ENCODE measurements at regions not wholly inside any gene's neighbourhood (a gene's known extent, or its start where the extent isn't known, plus 50 kb on each side); places are given as distances from the start of the nearest gene placed in this dataset.

DNA sequence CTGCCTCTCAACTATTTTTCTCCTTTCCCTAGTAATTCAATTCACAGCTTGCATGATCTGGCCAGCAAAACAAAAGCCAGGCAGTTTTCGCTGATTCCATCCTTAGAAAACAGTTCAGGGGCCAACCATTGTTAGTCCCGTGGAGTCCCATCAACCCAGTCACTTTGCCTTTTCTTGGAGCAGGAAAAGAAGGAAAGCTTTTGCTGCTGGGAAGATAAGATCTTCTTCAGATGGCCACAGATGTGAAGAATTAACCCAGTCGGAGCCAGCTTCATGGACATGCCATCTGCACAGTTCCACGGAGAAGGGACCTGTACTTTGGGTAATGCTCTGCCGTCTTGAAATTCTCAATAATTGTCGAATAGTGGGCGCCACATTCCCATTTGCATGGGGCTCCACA, 76.9 kb upstream of the TSHZ2 start:
- no peaks in the 10 kb centered on the region for H3K4me1 Mint-ChIP-seq (ENCODE audit: low read depth)
- no peaks in the 10 kb centered on the region for H3K36me3 Mint-ChIP-seq (ENCODE audit: low read depth)
- TF ChIP-seq, protein P1, sequence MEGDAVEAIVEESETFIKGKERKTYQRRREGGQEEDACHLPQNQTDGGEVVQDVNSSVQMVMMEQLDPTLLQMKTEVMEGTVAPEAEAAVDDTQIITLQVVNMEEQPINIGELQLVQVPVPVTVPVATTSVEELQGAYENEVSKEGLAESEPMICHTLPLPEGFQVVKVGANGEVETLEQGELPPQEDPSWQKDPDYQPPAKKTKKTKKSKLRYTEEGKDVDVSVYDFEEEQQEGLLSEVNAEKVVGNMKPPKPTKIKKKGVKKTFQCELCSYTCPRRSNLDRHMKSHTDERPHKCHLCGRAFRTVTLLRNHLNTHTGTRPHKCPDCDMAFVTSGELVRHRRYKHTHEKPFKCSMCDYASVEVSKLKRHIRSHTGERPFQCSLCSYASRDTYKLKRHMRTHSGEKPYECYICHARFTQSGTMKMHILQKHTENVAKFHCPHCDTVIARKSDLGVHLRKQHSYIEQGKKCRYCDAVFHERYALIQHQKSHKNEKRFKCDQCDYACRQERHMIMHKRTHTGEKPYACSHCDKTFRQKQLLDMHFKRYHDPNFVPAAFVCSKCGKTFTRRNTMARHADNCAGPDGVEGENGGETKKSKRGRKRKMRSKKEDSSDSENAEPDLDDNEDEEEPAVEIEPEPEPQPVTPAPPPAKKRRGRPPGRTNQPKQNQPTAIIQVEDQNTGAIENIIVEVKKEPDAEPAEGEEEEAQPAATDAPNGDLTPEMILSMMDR (IDR thresholded peaks at IDR 0.05) = no peak
- no peak overlapping the region for H3K4me3 Mint-ChIP-seq
- DNase-seq = no peak
- H3K27me3 Mint-ChIP-seq (ENCODE audit: insufficient read depth) = no peaks in the 10 kb centered on the region
- H3K9me3 Mint-ChIP-seq = peaks cover 22% of the 10 kb centered on the region
- H3K27ac Mint-ChIP-seq = no peak overlapping the region

DNA sequence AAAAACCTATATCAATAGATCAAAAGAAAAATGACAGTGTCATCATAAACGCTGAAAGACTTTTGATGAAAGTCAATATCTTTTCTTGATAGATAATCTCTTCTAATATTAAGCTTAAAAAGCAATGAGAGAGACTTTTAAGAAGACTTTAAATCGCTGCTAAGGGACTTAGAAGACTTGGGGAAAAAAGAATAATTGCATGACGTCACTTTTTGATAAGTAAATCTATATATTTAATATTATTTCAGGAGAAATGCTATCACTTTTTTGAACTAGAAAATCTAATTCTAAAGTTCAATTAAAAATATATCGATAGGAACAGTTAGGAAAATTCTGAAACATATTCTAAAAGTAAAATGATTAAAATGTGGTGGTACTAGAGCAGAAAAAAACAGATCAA, 78.7 kb upstream of the TSHZ2 start:
- Mint-ChIP-seq H3K27ac (no peak overlapping the region), H3K9me3 (peaks cover 34% of the 10 kb centered on the region), H3K36me3 (ENCODE audit: low read depth) (no peaks in the 10 kb centered on the region), H3K27me3 (ENCODE audit: insufficient read depth) (no peaks in the 10 kb centered on the region), H3K4me1 (ENCODE audit: low read depth) (no peaks in the 10 kb centered on the region), H3K4me3 (no peak overlapping the region)
- no peak for DNase-seq
- TF ChIP-seq, protein P1 (IDR thresholded peaks at IDR 0.05) = no peak

DNA sequence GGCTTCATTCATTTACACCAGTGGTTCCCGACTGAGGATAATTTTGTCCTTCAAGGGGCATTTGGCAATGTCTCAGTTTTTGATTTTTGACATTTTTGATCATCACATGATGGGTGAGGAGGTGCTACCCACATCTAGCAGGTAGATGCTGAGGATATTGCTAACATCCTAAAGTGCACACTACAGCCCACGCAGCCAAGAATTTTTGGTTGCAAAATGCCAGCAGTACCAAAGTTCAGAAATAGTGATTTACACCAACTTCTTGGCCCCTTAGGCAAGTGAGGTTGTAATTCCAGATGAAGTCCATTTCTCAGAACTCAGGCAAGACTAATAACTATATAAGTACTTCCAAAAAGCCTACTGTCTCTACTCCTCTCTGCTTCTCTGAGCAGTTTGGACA, 80.1 kb upstream of the TSHZ2 start:
- Mint-ChIP-seq H3K4me1 (ENCODE audit: low read depth) (no peaks in the 10 kb centered on the region), H3K36me3 (ENCODE audit: low read depth) (no peaks in the 10 kb centered on the region), H3K27me3 (ENCODE audit: insufficient read depth) (no peaks in the 10 kb centered on the region), H3K4me3 (no peak overlapping the region), H3K9me3 (peaks cover 44% of the 10 kb centered on the region), H3K27ac (no peak overlapping the region)
- TF ChIP-seq, protein P1 (IDR thresholded peaks at IDR 0.05) = no peak
- no peak for DNase-seq

DNA sequence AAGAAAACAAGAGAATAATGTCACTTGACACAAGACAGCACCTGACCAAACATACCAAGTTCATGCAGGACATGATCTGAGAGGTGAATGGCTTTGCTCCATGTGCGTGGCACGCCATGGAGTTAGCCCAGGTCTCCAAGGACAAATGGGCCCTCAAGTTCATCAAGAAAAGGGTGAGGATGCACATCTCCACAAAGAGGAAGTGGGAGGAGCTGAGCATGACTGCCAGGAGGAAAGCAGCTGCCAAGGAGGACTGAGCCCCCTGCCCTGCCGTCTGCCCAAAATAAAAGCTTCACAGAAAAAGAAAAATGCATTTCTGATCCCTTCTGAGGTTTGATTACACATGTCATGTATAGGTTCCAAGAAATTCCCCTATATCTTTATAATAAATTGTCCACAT, 82.0 kb upstream of the TSHZ2 start:
- H3K36me3 Mint-ChIP-seq (ENCODE audit: low read depth) = no peaks in the 10 kb centered on the region
- H3K4me1 Mint-ChIP-seq (ENCODE audit: low read depth) = no peaks in the 10 kb centered on the region
- peaks cover 49% of the 10 kb centered on the region for H3K9me3 Mint-ChIP-seq
- no peaks in the 10 kb centered on the region for H3K27me3 Mint-ChIP-seq (ENCODE audit: insufficient read depth)
- TF ChIP-seq, protein P1 (IDR thresholded peaks at IDR 0.05) = no peak
- H3K4me3 Mint-ChIP-seq = no peak overlapping the region
- no peak for DNase-seq
- no peak overlapping the region for H3K27ac Mint-ChIP-seq

DNA sequence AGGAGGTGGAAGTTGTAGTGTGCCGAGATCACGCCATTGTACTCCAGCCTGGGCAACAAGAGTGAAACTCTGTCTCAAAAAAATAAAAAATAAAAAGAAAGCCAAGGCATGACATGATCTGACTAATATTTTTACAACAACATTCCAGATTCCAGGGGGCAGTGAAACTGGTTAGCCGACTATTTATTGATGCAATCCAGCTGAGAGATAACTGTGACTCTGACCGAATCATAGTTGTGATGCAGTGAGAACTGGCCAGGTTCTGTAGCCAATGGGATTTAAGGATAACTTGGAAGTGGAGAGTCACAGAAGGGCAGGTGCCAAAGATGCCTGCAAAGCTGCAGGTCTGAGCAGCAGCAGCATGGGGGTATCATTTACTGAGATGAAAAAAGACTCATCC, 82.9 kb upstream of the TSHZ2 start:
- H3K4me1 Mint-ChIP-seq (ENCODE audit: low read depth) = no peaks in the 10 kb centered on the region
- H3K27me3 Mint-ChIP-seq (ENCODE audit: insufficient read depth) = no peaks in the 10 kb centered on the region
- no peak overlapping the region for H3K27ac Mint-ChIP-seq

More for the DNA sequence above, 82.9 kb upstream of the TSHZ2 start:
- TF ChIP-seq, protein P1 (IDR thresholded peaks at IDR 0.05) = no peak
- H3K9me3 Mint-ChIP-seq = peaks cover 58% of the 10 kb centered on the region
- DNase-seq = no peak
- no peak overlapping the region for H3K4me3 Mint-ChIP-seq
- no peaks in the 10 kb centered on the region for H3K36me3 Mint-ChIP-seq (ENCODE audit: low read depth)
